ENCODE measurements at regions not wholly inside any gene's neighbourhood (a gene's known extent, or its start where the extent isn't known, plus 50 kb on each side); places are given as distances from the start of the nearest gene placed in this dataset.

- no peaks in the 10 kb centered on the region for H3K4me1 Mint-ChIP-seq (ENCODE audit: low read depth)
- H3K27me3 Mint-ChIP-seq = no peaks in the 10 kb centered on the region
- no peaks in the 10 kb centered on the region for H3K36me3 Mint-ChIP-seq (ENCODE audit: insufficient read depth)
- H3K9me3 Mint-ChIP-seq (ENCODE audit: low read depth) = peaks cover 7% of the 10 kb centered on the region
- no peak for TF ChIP-seq CTCF (IDR thresholded peaks at IDR 0.05; ENCODE audit: unreplicated experiment)
- DNase-seq (ENCODE audit: low spot score, unreplicated experiment) = no peak
- no peak overlapping the region for H3K4me3 Mint-ChIP-seq (ENCODE audit: low read depth)
- no peak overlapping the region for H3K27ac Mint-ChIP-seq
These were observed 481.4 kb downstream of the NSUN3 start for GRCh38 chr3:94544131-94544789.

GRCh38 chr3:94548581-94549316, 485.9 kb downstream of the NSUN3 start:
- Mint-ChIP-seq H3K9me3 (ENCODE audit: low read depth) (peaks cover 32% of the 10 kb centered on the region), H3K36me3 (ENCODE audit: insufficient read depth) (no peaks in the 10 kb centered on the region), H3K27ac (no peak overlapping the region), H3K27me3 (no peaks in the 10 kb centered on the region), H3K4me3 (ENCODE audit: low read depth) (no peak overlapping the region), H3K4me1 (ENCODE audit: low read depth) (no peaks in the 10 kb centered on the region)
- TF ChIP-seq CTCF (IDR thresholded peaks at IDR 0.05; ENCODE audit: unreplicated experiment) = no peak
- no peak for DNase-seq (ENCODE audit: low spot score, unreplicated experiment)

- Mint-ChIP-seq H3K36me3 (ENCODE audit: insufficient read depth) (no peaks in the 10 kb centered on the region), H3K4me1 (ENCODE audit: low read depth) (no peaks in the 10 kb centered on the region), H3K4me3 (ENCODE audit: low read depth) (no peak overlapping the region), H3K27me3 (no peaks in the 10 kb centered on the region), H3K9me3 (ENCODE audit: low read depth) (peaks cover 22% of the 10 kb centered on the region), H3K27ac (no peak overlapping the region)
- no peak for DNase-seq (ENCODE audit: low spot score, unreplicated experiment)
- TF ChIP-seq CTCF (IDR thresholded peaks at IDR 0.05; ENCODE audit: unreplicated experiment) = no peak
These were observed 498.2 kb downstream of the NSUN3 start for GRCh38 chr3:94561094-94561493.

- Mint-ChIP-seq H3K27ac (no peak overlapping the region), H3K27me3 (no peaks in the 10 kb centered on the region), H3K36me3 (ENCODE audit: insufficient read depth) (no peaks in the 10 kb centered on the region), H3K4me1 (ENCODE audit: low read depth) (peaks cover 5% of the 10 kb centered on the region), H3K9me3 (ENCODE audit: low read depth) (peaks cover 14% of the 10 kb centered on the region), H3K4me3 (ENCODE audit: low read depth) (no peak overlapping the region)
- DNase-seq (ENCODE audit: low spot score, unreplicated experiment) = no peak
- no peak for TF ChIP-seq CTCF (IDR thresholded peaks at IDR 0.05; ENCODE audit: unreplicated experiment)
These were observed 501.4 kb downstream of the NSUN3 start for GRCh38 chr3:94564247-94564646.

GRCh38 chr3:94568041-94568440, 505.2 kb downstream of the NSUN3 start:
- Mint-ChIP-seq H3K9me3 (ENCODE audit: low read depth) (peaks cover 8% of the 10 kb centered on the region), H3K27me3 (no peaks in the 10 kb centered on the region), H3K4me3 (ENCODE audit: low read depth) (no peak overlapping the region), H3K27ac (no peak overlapping the region), H3K36me3 (ENCODE audit: insufficient read depth) (no peaks in the 10 kb centered on the region), H3K4me1 (ENCODE audit: low read depth) (peaks cover 5% of the 10 kb centered on the region)
- no peak for DNase-seq (ENCODE audit: low spot score, unreplicated experiment)
- no peak for TF ChIP-seq CTCF (IDR thresholded peaks at IDR 0.05; ENCODE audit: unreplicated experiment)

Measured in progenitor cell of endocrine pancreas (in vitro differentiated cells).